ENCODE measurements at regions not wholly inside any gene's neighbourhood (a gene's known extent, or its start where the extent isn't known, plus 50 kb on each side); places are given as distances from the start of the nearest gene placed in this dataset.

GRCh38 chr1:157390651-157391050 is 161.7 kb downstream of the FCRL5 start:
- no peak for TF ChIP-seq ARNTL (CRISPR knock-in tag; IDR thresholded peaks at IDR 0.05; ENCODE audit: borderline replicate concordance, low read depth)
- TF ChIP-seq PPARA (CRISPR knock-in tag; IDR thresholded peaks at IDR 0.05; ENCODE audit: borderline replicate concordance) = no peak
- no peak for TF ChIP-seq ZNF8 (CRISPR knock-in tag; IDR thresholded peaks at IDR 0.05)
- no peak for TF ChIP-seq ESRRG (CRISPR knock-in tag; IDR thresholded peaks at IDR 0.05)
- TF ChIP-seq CSDC2 (CRISPR knock-in tag; IDR thresholded peaks at IDR 0.05) = no peak
- no peak for TF ChIP-seq CREB5 (CRISPR knock-in tag; IDR thresholded peaks at IDR 0.05; ENCODE audit: low read depth)
- no peak for TF ChIP-seq RARB (CRISPR knock-in tag; IDR thresholded peaks at IDR 0.05)
- TF ChIP-seq PATZ1 (CRISPR knock-in tag; IDR thresholded peaks at IDR 0.05; ENCODE audit: borderline replicate concordance) = no peak
- TF ChIP-seq TSHZ2 (CRISPR knock-in tag; IDR thresholded peaks at IDR 0.05) = no peak
- TF ChIP-seq ZC3H10 (CRISPR knock-in tag; IDR thresholded peaks at IDR 0.05) = no peak
- TF ChIP-seq SNAI2 (CRISPR knock-in tag; IDR thresholded peaks at IDR 0.05) = no peak
- no peak for TF ChIP-seq CSRNP3 (CRISPR knock-in tag; IDR thresholded peaks at IDR 0.05)
- no peak for TF ChIP-seq TCF4 (CRISPR knock-in tag; IDR thresholded peaks at IDR 0.05; ENCODE audit: borderline replicate concordance)
- no peak for TF ChIP-seq ZFP3 (CRISPR knock-in tag; IDR thresholded peaks at IDR 0.05)
- peak; percentile 88 for ATAC-seq

- ATAC-seq = no peak
- TF ChIP-seq CSRNP3 (CRISPR knock-in tag; IDR thresholded peaks at IDR 0.05) (no peak), CSDC2 (CRISPR knock-in tag; IDR thresholded peaks at IDR 0.05) (no peak), OSR1 (CRISPR knock-in tag; IDR thresholded peaks at IDR 0.05) (no peak), ZC3H10 (CRISPR knock-in tag; IDR thresholded peaks at IDR 0.05) (no peak), TOX (CRISPR knock-in tag; IDR thresholded peaks at IDR 0.05; ENCODE audit: borderline replicate concordance) (no peak), TSHZ2 (CRISPR knock-in tag; IDR thresholded peaks at IDR 0.05) (no peak), RARB (CRISPR knock-in tag; IDR thresholded peaks at IDR 0.05) (no peak), TCF4 (CRISPR knock-in tag; IDR thresholded peaks at IDR 0.05; ENCODE audit: borderline replicate concordance) (no peak), ISL1 (CRISPR knock-in tag; IDR thresholded peaks at IDR 0.05) (no peak), PPARA (CRISPR knock-in tag; IDR thresholded peaks at IDR 0.05; ENCODE audit: borderline replicate concordance) (no peak), ESRRG (CRISPR knock-in tag; IDR thresholded peaks at IDR 0.05) (no peak), GLIS3 (CRISPR knock-in tag; IDR thresholded peaks at IDR 0.05) (no peak), ZNF8 (CRISPR knock-in tag; IDR thresholded peaks at IDR 0.05) (no peak), POU6F1 (CRISPR knock-in tag; IDR thresholded peaks at IDR 0.05; ENCODE audit: borderline replicate concordance, low read depth) (no peak), ARNTL (CRISPR knock-in tag; IDR thresholded peaks at IDR 0.05; ENCODE audit: borderline replicate concordance, low read depth) (no peak), BACH2 (CRISPR knock-in tag; IDR thresholded peaks at IDR 0.05; ENCODE audit: borderline replicate concordance) (no peak), ZNF70 (CRISPR knock-in tag; IDR thresholded peaks at IDR 0.05) (no peak), ZNF565 (CRISPR knock-in tag; conservative IDR thresholded peaks at IDR 0.05; ENCODE audit: low read depth) (no peak)
Observed at GRCh38 chr1:157388057-157388456, 164.3 kb downstream of the FCRL5 start.

Measured in SK-N-SH treated with all-trans-retinoic acid at 6 μM for 48 hours (cell line).